ENCODE measurements at regions not wholly inside any gene's neighbourhood (a gene's known extent, or its start where the extent isn't known, plus 50 kb on each side); places are given as distances from the start of the nearest gene placed in this dataset.

GRCh38 chr2:194455358-194455757 lies 1201.7 kb upstream of the SLC39A10 start:
- CTCF ChIA-PET: no interaction called here
- Histone ChIP-seq H3K79me2 (ENCODE audit: insufficient read depth) (no peaks in the 10 kb centered on the region), H3K4me3 (ENCODE audit: low read depth in 2 of 2, low read length in 1 of 2) (no peak overlapping the region), H3F3A (replicated peaks; ENCODE audit: insufficient read depth) (no peaks in the 10 kb centered on the region), H3K27me3 (ENCODE audit: insufficient read depth) (no peaks in the 10 kb centered on the region), H4K20me1 (ENCODE audit: insufficient read depth) (no peaks in the 10 kb centered on the region), H3K4me1 (ENCODE audit: control insufficient read depth in 1 of 2, insufficient read depth in 2 of 2, low read depth in 1 of 2, low read length in 1 of 2) (no peaks in the 10 kb centered on the region), H3K9ac (no peak overlapping the region), H3K36me3 (replicated peaks in 1 of 2; ENCODE audit: control insufficient read depth in 1 of 2, insufficient read depth in 2 of 2, low read length in 1 of 2) (no peaks in the 10 kb centered on the region), H3K9me3 (no peaks in the 10 kb centered on the region), H3K27ac (ENCODE audit: low read depth in 2 of 2, low read length in 1 of 2) (no peak overlapping the region), H3K4me2 (no peak overlapping the region), H3K9me2 (no peaks in the 10 kb centered on the region), H2AFZ (ENCODE audit: low read depth) (no peak overlapping the region)
- WGBS (ENCODE audit: low lambda C conversion rate): 15% methylated on average over 2 of the region's 2 CpGs
- no peak for DNase-seq
- POLR2A ChIA-PET: no interaction called here
- TF ChIP-seq USF2 (IDR thresholded peaks at IDR 0.05; ENCODE audit: borderline replicate concordance, low read depth, low read length): no peak
- TF ChIP-seq NFIC (IDR thresholded peaks at IDR 0.05; ENCODE audit: borderline replicate concordance): no peak
- TF ChIP-seq RCOR1 (IDR thresholded peaks at IDR 0.05; ENCODE audit: low read length): no peak

- Histone ChIP-seq H3K27me3 (ENCODE audit: insufficient read depth) (no peaks in the 10 kb centered on the region), H3F3A (replicated peaks; ENCODE audit: insufficient read depth) (no peaks in the 10 kb centered on the region), H2AFZ (ENCODE audit: low read depth) (no peak overlapping the region), H3K4me1 (ENCODE audit: control insufficient read depth in 1 of 2, insufficient read depth in 2 of 2, low read depth in 1 of 2, low read length in 1 of 2) (no peaks in the 10 kb centered on the region), H3K9me2 (no peaks in the 10 kb centered on the region), H3K4me3 (ENCODE audit: low read depth in 2 of 2, low read length in 1 of 2) (no peak overlapping the region), H3K9ac (no peak overlapping the region), H3K9me3 (no peaks in the 10 kb centered on the region), H3K36me3 (replicated peaks in 1 of 2; ENCODE audit: control insufficient read depth in 1 of 2, insufficient read depth in 2 of 2, low read length in 1 of 2) (no peaks in the 10 kb centered on the region), H4K20me1 (ENCODE audit: insufficient read depth) (no peaks in the 10 kb centered on the region), H3K4me2 (no peak overlapping the region), H3K27ac (ENCODE audit: low read depth in 2 of 2, low read length in 1 of 2) (no peak overlapping the region), H3K79me2 (ENCODE audit: insufficient read depth) (no peaks in the 10 kb centered on the region)
- ChIA-PET POLR2A (no interaction called here), CTCF (no interaction called here)
- TF ChIP-seq EP300 (IDR thresholded peaks at IDR 0.05; ENCODE audit: borderline replicate concordance in 1 of 2, low read depth in 1 of 2, low read length in 1 of 2) (no peak), SMC3 (IDR thresholded peaks at IDR 0.05; ENCODE audit: low read depth, low read length) (no peak), RCOR1 (IDR thresholded peaks at IDR 0.05; ENCODE audit: low read length) (no peak), CTCF (IDR thresholded peaks at IDR 0.05) (no peak), IRF3 (IDR thresholded peaks at IDR 0.05; ENCODE audit: low read depth, low read length) (no peak), NFIC (IDR thresholded peaks at IDR 0.05; ENCODE audit: borderline replicate concordance) (no peak), RFX5 (IDR thresholded peaks at IDR 0.05; ENCODE audit: low read length) (no peak), USF1 (IDR thresholded peaks at IDR 0.05; ENCODE audit: borderline replicate concordance, low read depth) (no peak), MAX (IDR thresholded peaks at IDR 0.05; ENCODE audit: low read depth) (no peak), GATA2 (CRISPR knock-in tag; IDR thresholded peaks at IDR 0.05) (no peak), EZH2phosphoT487 (IDR thresholded peaks at IDR 0.05; ENCODE audit: borderline replicate concordance, low read depth) (no peak), USF2 (IDR thresholded peaks at IDR 0.05; ENCODE audit: borderline replicate concordance, low read depth, low read length) (no peak)
- 9% methylated on average over 5 of the region's 5 CpGs for WGBS (ENCODE audit: low lambda C conversion rate)
- DNase-seq: no peak
These were observed 1204.5 kb upstream of the SLC39A10 start for GRCh38 chr2:194452504-194452903.
